Breast epithelium (tissue), 3 donors: ENCODE measurements at regions not wholly inside any gene's neighbourhood (a gene's known extent, or its start where the extent isn't known, plus 50 kb on each side); places are given as distances from the start of the nearest gene placed in this dataset.

Source experiments
- POLR2AphosphoS5 ChIP-seq, 3 donors: sonication (generic); formaldehyde crosslinking; IDR thresholded peaks; one replicate each; pipeline ENCODE4 v1.6.1; 2017; ENCODE audit warnings: antibody characterized with exemption in 3 of 3
- TF ChIP-seq, protein P1 (sequence below), 3 donors: fragments of 450-650 bp; IDR thresholded peaks; one replicate each; pipeline ENCODE4 v1.5.1; 2016 to 2017; ENCODE audit warnings: antibody characterized with exemption in 3 of 3, mild to moderate bottlenecking in 3 of 3, moderate library complexity in 3 of 3

- TF ChIP-seq, protein P1, sequence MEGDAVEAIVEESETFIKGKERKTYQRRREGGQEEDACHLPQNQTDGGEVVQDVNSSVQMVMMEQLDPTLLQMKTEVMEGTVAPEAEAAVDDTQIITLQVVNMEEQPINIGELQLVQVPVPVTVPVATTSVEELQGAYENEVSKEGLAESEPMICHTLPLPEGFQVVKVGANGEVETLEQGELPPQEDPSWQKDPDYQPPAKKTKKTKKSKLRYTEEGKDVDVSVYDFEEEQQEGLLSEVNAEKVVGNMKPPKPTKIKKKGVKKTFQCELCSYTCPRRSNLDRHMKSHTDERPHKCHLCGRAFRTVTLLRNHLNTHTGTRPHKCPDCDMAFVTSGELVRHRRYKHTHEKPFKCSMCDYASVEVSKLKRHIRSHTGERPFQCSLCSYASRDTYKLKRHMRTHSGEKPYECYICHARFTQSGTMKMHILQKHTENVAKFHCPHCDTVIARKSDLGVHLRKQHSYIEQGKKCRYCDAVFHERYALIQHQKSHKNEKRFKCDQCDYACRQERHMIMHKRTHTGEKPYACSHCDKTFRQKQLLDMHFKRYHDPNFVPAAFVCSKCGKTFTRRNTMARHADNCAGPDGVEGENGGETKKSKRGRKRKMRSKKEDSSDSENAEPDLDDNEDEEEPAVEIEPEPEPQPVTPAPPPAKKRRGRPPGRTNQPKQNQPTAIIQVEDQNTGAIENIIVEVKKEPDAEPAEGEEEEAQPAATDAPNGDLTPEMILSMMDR (IDR thresholded peaks at IDR 0.05) = no peak
- no peak for TF ChIP-seq POLR2AphosphoS5 (IDR thresholded peaks at IDR 0.05)
Observed at GRCh38 chr18:31230495-31230894, 67.8 kb upstream of the DSC1 start.
